CD14-positive monocyte (primary cell): ENCODE measurements at regions not wholly inside any gene's neighbourhood (a gene's known extent, or its start where the extent isn't known, plus 50 kb on each side); places are given as distances from the start of the nearest gene placed in this dataset.

Experiments
- DNase-seq, 3 donors: peaks; one replicate each; pipeline ENCODE4 v3.0.0-alpha.2; 2011 to 2022
- H2AFZ ChIP-seq: 2 replicates; pipeline ENCODE4 v1.6.0; 2012; ENCODE audit warnings: mild to moderate bottlenecking, low read depth, low read length, inconsistent platforms; ENCODE audit not compliant: insufficient read depth, poor library complexity, severe bottlenecking
- H3K27ac ChIP-seq, 2 donors: 1 replicate in 1 of 2; 2 replicates in 1 of 2; pipeline ENCODE4 v1.5.1; 2012 to 2013; ENCODE audit warnings: low read length in 2 of 2, control low read depth in 1 of 2, inconsistent platforms in 1 of 2, low read depth in 1 of 2, mild to moderate bottlenecking in 1 of 2
- H3K27me3 ChIP-seq, 2 donors: one replicate each; pipeline versions ENCODE4 v1.6.0 to v1.6.1; 2011 to 2013; ENCODE audit warnings: low read length in 2 of 2; ENCODE audit not compliant: control insufficient read depth in 2 of 2, insufficient read depth in 2 of 2
- H3K36me3 ChIP-seq, 2 donors: replicated peaks in 1 of 2; 1 replicate in 1 of 2; 2 replicates in 1 of 2; pipeline versions ENCODE4 v1.5.1 to v1.6.1; 2012 to 2013; ENCODE audit warnings: low read length in 2 of 2, control low read depth in 1 of 2, inconsistent platforms in 1 of 2, mild to moderate bottlenecking in 1 of 2; ENCODE audit not compliant: insufficient read depth in 2 of 2, control insufficient read depth in 1 of 2
- H3K4me1 ChIP-seq, 2 donors: 1 replicate in 1 of 2; 2 replicates in 1 of 2; pipeline versions ENCODE4 v1.5.1 to v1.6.1; 2012 to 2013; ENCODE audit warnings: low read length in 2 of 2, control low read depth in 1 of 2, inconsistent platforms in 1 of 2, mild to moderate bottlenecking in 1 of 2, moderate library complexity in 1 of 2; ENCODE audit not compliant: insufficient read depth in 2 of 2, control insufficient read depth in 1 of 2
- H3K4me2 ChIP-seq: replicated peaks from 2 replicates; pipeline ENCODE3; 2012; ENCODE audit warnings: low read length, moderate library complexity, mild to moderate bottlenecking; ENCODE audit not compliant: poor library complexity, severe bottlenecking; ENCODE audit errors: extremely low read depth
- H3K4me3 ChIP-seq, 3 experiments: fragments of 200-600 bp in 1 of 3; sonication (generic) in 1 of 3; replicated peaks in 1 of 3; 1 replicate in 2 of 3; 2 replicates in 1 of 3; pipeline ENCODE4 v1.5.1; 2011 to 2013; ENCODE audit warnings: low read length in 3 of 3, mild to moderate bottlenecking in 3 of 3, control low read depth in 2 of 3, low read depth in 2 of 3, inconsistent platforms in 1 of 3, moderate library complexity in 1 of 3
- H3K79me2 ChIP-seq: 2 replicates; pipeline ENCODE4 v1.6.0; 2012; ENCODE audit warnings: mild to moderate bottlenecking, control low read depth, inconsistent platforms, low read length, moderate library complexity; ENCODE audit not compliant: insufficient read depth
- H3K9ac ChIP-seq: 2 replicates; pipeline ENCODE4 v1.6.0; 2017; ENCODE audit warnings: low read length, mild to moderate bottlenecking; ENCODE audit not compliant: insufficient read depth, poor library complexity, severe bottlenecking
- H3K9me3 ChIP-seq, 2 donors: replicated peaks in 1 of 2; 1 replicate in 1 of 2; 2 replicates in 1 of 2; pipeline versions ENCODE4 v1.5.1 to v1.6.1; 2012 to 2013; ENCODE audit warnings: low read length in 2 of 2, control low read depth in 1 of 2; ENCODE audit not compliant: control insufficient read depth in 1 of 2, insufficient read depth in 1 of 2
- H4K20me1 ChIP-seq: 2 replicates; pipeline ENCODE4 v1.6.0; 2012; ENCODE audit warnings: mild to moderate bottlenecking, low read length, control low read depth, moderate library complexity; ENCODE audit not compliant: insufficient read depth
- H3K27ac Mint-ChIP-seq, 7 donors: one replicate each; pipeline ENCODE4 v1.8.0; 2020; ENCODE audit warnings: mild to moderate bottlenecking in 7 of 7, mixed read lengths in 7 of 7, moderate library complexity in 6 of 7, inconsistent platforms in 2 of 7
- H3K27me3 Mint-ChIP-seq, 3 donors: one replicate each; pipeline ENCODE4 v1.8.0; 2021 to 2022; ENCODE audit warnings: low read depth in 3 of 3, mild to moderate bottlenecking in 3 of 3, mixed read lengths in 3 of 3, moderate library complexity in 3 of 3, inconsistent platforms in 1 of 3
- H3K36me3 Mint-ChIP-seq, 2 donors: one replicate each; pipeline ENCODE4 v1.8.0; 2020; ENCODE audit warnings: mixed read lengths in 2 of 2, inconsistent platforms in 1 of 2, mild to moderate bottlenecking in 1 of 2
- H3K4me1 Mint-ChIP-seq: one replicate; pipeline ENCODE4 v1.8.0; 2020; ENCODE audit warnings: mild to moderate bottlenecking, mixed read lengths
- H3K4me3 Mint-ChIP-seq, 2 donors: one replicate each; pipeline ENCODE4 v1.8.0; 2020; ENCODE audit warnings: mild to moderate bottlenecking in 2 of 2, mixed read lengths in 2 of 2, moderate library complexity in 1 of 2
- H3K9me3 Mint-ChIP-seq, 7 donors: one replicate each; pipeline ENCODE4 v1.8.0; 2020 to 2022; ENCODE audit warnings: mixed read lengths in 7 of 7, mild to moderate bottlenecking in 6 of 7, moderate library complexity in 6 of 7, inconsistent platforms in 2 of 7
- CTCF ChIP-seq: fragments of 200-600 bp; IDR thresholded peaks from one replicate; pipeline ENCODE4 v1.8.0; 2022; ENCODE audit warnings: antibody characterized with exemption, mild to moderate bottlenecking
- WGBS: methylation state at CpG from one replicate; pipeline ENCODE4 v1.1.5; 2013; ENCODE audit warnings: missing lambda C conversion rate; ENCODE audit not compliant: insufficient coverage; 5-methylcytosine and 5-hydroxymethylcytosine counted together
- intact Hi-C, 2 donors: fragments of 100-400 bp; cut with micrococcal nuclease; formaldehyde crosslinking; loops; one replicate each; pipeline versions ENCODE4 v1.15.0 to v1.15.1; 2023

- H3K27ac Mint-ChIP-seq = no peak overlapping the region
Measured at GRCh38 chr3:104673981-104674380, 692.7 kb upstream of the ALCAM start.

GRCh38 chr3:104676241-104676640, 690.5 kb upstream of the ALCAM start:
- Mint-ChIP-seq H3K36me3 (no peaks in the 10 kb centered on the region), H3K4me3 (no peak overlapping the region), H3K9me3 (peaks cover 0 to 12% (median 8%) of the 10 kb centered on the region in 7 donors), H3K27ac (no peak overlapping the region), H3K4me1 (no peaks in the 10 kb centered on the region), H3K27me3 (no peaks in the 10 kb centered on the region)
- WGBS = no CpG with 5 or more reads among the region's 3 CpGs
- Histone ChIP-seq H3K4me3 (no peak overlapping the region), H3K27me3 (no peaks in the 10 kb centered on the region), H4K20me1 (no peaks in the 10 kb centered on the region), H2AFZ (no peak overlapping the region), H3K9ac (no peak overlapping the region), H3K79me2 (no peaks in the 10 kb centered on the region), H3K36me3 (no peaks in the 10 kb centered on the region), H3K9me3 (peaks cover 6 to 9% of the 10 kb centered on the region in 2 donors), H3K4me1 (no peaks in the 10 kb centered on the region), H3K4me2 (no peak overlapping the region), H3K27ac (no peak overlapping the region)
- intact Hi-C loops = no loop called here
- TF ChIP-seq CTCF = no peak
- DNase-seq = no peak

More at GRCh38 chr3:104673981-104674380, 692.7 kb upstream of the ALCAM start:
- Histone ChIP-seq H3K4me1 (no peaks in the 10 kb centered on the region), H3K4me3 (no peak overlapping the region), H3K4me2 (no peak overlapping the region), H3K27ac (no peak overlapping the region), H3K9ac (no peak overlapping the region), H3K36me3 (no peaks in the 10 kb centered on the region), H2AFZ (no peak overlapping the region), H4K20me1 (no peaks in the 10 kb centered on the region), H3K27me3 (no peaks in the 10 kb centered on the region), H3K9me3 (peaks cover 6 to 9% of the 10 kb centered on the region in 2 donors), H3K79me2 (no peaks in the 10 kb centered on the region)
- TF ChIP-seq CTCF = no peak
- peaks cover 0 to 9% (median 6%) of the 10 kb centered on the region in 7 donors for H3K9me3 Mint-ChIP-seq
- H3K4me1 Mint-ChIP-seq = no peaks in the 10 kb centered on the region
- H3K4me3 Mint-ChIP-seq = no peak overlapping the region
- peaks cover 0 to 2% (median 1%) of the 10 kb centered on the region in 3 donors for H3K27me3 Mint-ChIP-seq
- 67% methylated on average over 1 of the region's 2 CpGs for WGBS
- DNase-seq = no peak
- intact Hi-C loops = no loop called here
- no peaks in the 10 kb centered on the region for H3K36me3 Mint-ChIP-seq
